WTC11 (cell line): ENCODE measurements at regions not wholly inside any gene's neighbourhood (a gene's known extent, or its start where the extent isn't known, plus 50 kb on each side); places are given as distances from the start of the nearest gene placed in this dataset.

ENCODE experiments used
- ATAC-seq: fragments of 200-7000 bp; cut with Tn5 transposase; 2 replicates; pipeline ENCODE4 v1.10.0; 2021; ENCODE audit warnings: mild to moderate bottlenecking, moderate library complexity
- CTCF ChIA-PET: fragments of 300-600 bp; sonication (Branson Sonifier 250); formaldehyde crosslinking; loops from one replicate; lab custom pipeline; 2021; ENCODE audit warnings: antibody characterized with exemption; lab: Charles Lee
- POLR2A ChIA-PET: fragments of 350-600 bp; sonication (Branson Sonifier 250); formaldehyde crosslinking; loops from one replicate; lab custom pipeline; 2021; ENCODE audit warnings: antibody characterized with exemption; lab: Charles Lee
- DNase-seq: peaks from one replicate; pipeline ENCODE4 v3.0.0; 2021; ENCODE audit warnings: low spot score
- H3K27ac Mint-ChIP-seq: 2 replicates; pipeline ENCODE4 v1.8.0; 2021; ENCODE audit warnings: mixed read lengths
- H3K27me3 Mint-ChIP-seq: 2 replicates; pipeline ENCODE4 v1.8.0; 2021; ENCODE audit warnings: low read depth, mild to moderate bottlenecking, moderate library complexity, mixed read lengths
- H3K36me3 Mint-ChIP-seq: 2 replicates; pipeline ENCODE4 v1.8.0; 2021; ENCODE audit warnings: mixed read lengths
- H3K4me1 Mint-ChIP-seq: 2 replicates; pipeline ENCODE4 v1.8.0; 2022; ENCODE audit warnings: mixed read lengths
- H3K4me3 Mint-ChIP-seq: 2 replicates; pipeline ENCODE4 v1.8.0; 2021; ENCODE audit warnings: mild to moderate bottlenecking, moderate library complexity, mixed read lengths
- H3K9me3 Mint-ChIP-seq: 2 replicates; pipeline ENCODE4 v1.8.0; 2021; ENCODE audit warnings: mixed read lengths
- AR ChIP-seq: fragments of 250-450 bp; sonication (Bioruptor Pico); IDR thresholded peaks from 2 replicates; pipeline ENCODE4 v1.9.0; 2021; ENCODE audit warnings: mild to moderate bottlenecking
- ATF1 ChIP-seq: sonication (generic); formaldehyde crosslinking; IDR thresholded peaks from 2 replicates; pipeline ENCODE4 v1.8.1; 2023; ENCODE audit warnings: mild to moderate bottlenecking, moderate library complexity, missing genetic modification reagents
- CBFB ChIP-seq: sonication (generic); formaldehyde crosslinking; IDR thresholded peaks from 2 replicates; pipeline ENCODE4 v1.8.1; 2022; ENCODE audit warnings: mild to moderate bottlenecking, low read depth, missing genetic modification reagents
- ESRRA ChIP-seq: sonication (generic); formaldehyde crosslinking; IDR thresholded peaks from 2 replicates; pipeline ENCODE4 v1.8.1; 2022; ENCODE audit warnings: mild to moderate bottlenecking, missing genetic modification reagents, borderline replicate concordance
- FOXK1 ChIP-seq: sonication (generic); formaldehyde crosslinking; IDR thresholded peaks from 2 replicates; pipeline ENCODE4 v1.8.0; 2022; ENCODE audit warnings: mild to moderate bottlenecking, moderate library complexity, missing genetic modification reagents
- FOXP4 ChIP-seq: sonication (generic); formaldehyde crosslinking; IDR thresholded peaks from 2 replicates; pipeline ENCODE4 v1.8.0; 2022; ENCODE audit warnings: mild to moderate bottlenecking, missing genetic modification reagents
- GTF2I ChIP-seq: fragments of 250-450 bp; sonication (Bioruptor Pico); conservative IDR thresholded peaks from 2 replicates; pipeline ENCODE4 v1.4.0; 2021; ENCODE audit warnings: mild to moderate bottlenecking
- NFYB ChIP-seq: sonication (generic); formaldehyde crosslinking; conservative IDR thresholded peaks from 2 replicates; pipeline ENCODE4 v1.8.0; 2022; ENCODE audit warnings: low read depth, missing genetic modification reagents
- NR2C2 ChIP-seq: sonication (generic); formaldehyde crosslinking; IDR thresholded peaks from 2 replicates; pipeline ENCODE4 v1.8.0; 2022; ENCODE audit warnings: mild to moderate bottlenecking, missing genetic modification reagents
- TCF7 ChIP-seq: sonication (generic); formaldehyde crosslinking; IDR thresholded peaks from 2 replicates; pipeline ENCODE4 v1.8.0; 2022; ENCODE audit warnings: mild to moderate bottlenecking, low read depth, missing genetic modification reagents, moderate library complexity
- ZNF121 ChIP-seq: sonication (generic); formaldehyde crosslinking; IDR thresholded peaks from 2 replicates; pipeline ENCODE4 v1.8.0; 2023; ENCODE audit warnings: missing genetic modification reagents
- ZNF138 ChIP-seq: sonication (generic); formaldehyde crosslinking; conservative IDR thresholded peaks from 2 replicates; pipeline ENCODE4 v1.8.1; 2022; ENCODE audit warnings: mild to moderate bottlenecking, moderate library complexity, missing genetic modification reagents
- ZNF423 ChIP-seq: fragments of 250-450 bp; sonication (Bioruptor Pico); IDR thresholded peaks from 2 replicates; pipeline ENCODE4 v2.1.2; 2022; ENCODE audit warnings: mild to moderate bottlenecking, moderate library complexity
- TF ChIP-seq, protein P1 (sequence below): sonication (generic); formaldehyde crosslinking; IDR thresholded peaks from 2 replicates; pipeline ENCODE4 v1.8.0; 2022; ENCODE audit warnings: mild to moderate bottlenecking, missing genetic modification reagents
- TF ChIP-seq, protein P2 (sequence below): sonication (generic); formaldehyde crosslinking; conservative IDR thresholded peaks from 2 replicates; pipeline ENCODE4 v1.8.1; 2023; ENCODE audit warnings: mild to moderate bottlenecking, low read depth, missing genetic modification reagents, moderate library complexity
- TF ChIP-seq, protein P3 (sequence below): fragments of 250-450 bp; sonication (Bioruptor Pico); IDR thresholded peaks from 2 replicates; pipeline ENCODE4 v1.8.0; 2021; ENCODE audit warnings: mild to moderate bottlenecking

DNA sequence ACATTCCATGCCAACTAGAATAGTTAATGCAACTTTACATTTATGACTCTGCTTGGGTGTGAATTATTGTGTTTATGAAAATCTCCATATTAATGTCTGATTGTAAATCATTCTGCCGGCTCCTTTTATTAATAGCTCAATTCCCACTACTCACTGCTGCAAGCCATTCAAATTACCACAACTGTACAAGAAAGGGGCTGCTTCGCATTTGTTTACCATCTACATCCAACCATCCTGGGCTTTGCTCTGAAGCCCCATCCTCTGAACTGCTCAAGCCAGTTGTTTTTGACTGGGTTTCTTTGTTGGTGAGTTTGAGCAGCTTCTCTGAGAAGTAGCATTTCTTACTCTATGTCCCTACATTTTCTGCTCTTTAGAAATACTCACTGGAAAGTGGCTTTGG is 451.6 kb upstream of the CADM1 start:
- Mint-ChIP-seq H3K9me3 (peaks cover 11% of the 10 kb centered on the region), H3K4me1 (peaks cover 20% of the 10 kb centered on the region), H3K4me3 (no peak overlapping the region), H3K27me3 (no peaks in the 10 kb centered on the region; the same call in none of the 2 replicates), H3K36me3 (peaks cover 4% of the 10 kb centered on the region), H3K27ac (no peak overlapping the region)
- ATAC-seq (no peak), DNase-seq (no peak)
- TF ChIP-seq NR2C2 (CRISPR knock-in tag): no peak
- TF ChIP-seq AR (CRISPR knock-in tag): no peak
- no peak for TF ChIP-seq ESRRA
- TF ChIP-seq ZNF121 (CRISPR knock-in tag): no peak
- TF ChIP-seq, protein P1, sequence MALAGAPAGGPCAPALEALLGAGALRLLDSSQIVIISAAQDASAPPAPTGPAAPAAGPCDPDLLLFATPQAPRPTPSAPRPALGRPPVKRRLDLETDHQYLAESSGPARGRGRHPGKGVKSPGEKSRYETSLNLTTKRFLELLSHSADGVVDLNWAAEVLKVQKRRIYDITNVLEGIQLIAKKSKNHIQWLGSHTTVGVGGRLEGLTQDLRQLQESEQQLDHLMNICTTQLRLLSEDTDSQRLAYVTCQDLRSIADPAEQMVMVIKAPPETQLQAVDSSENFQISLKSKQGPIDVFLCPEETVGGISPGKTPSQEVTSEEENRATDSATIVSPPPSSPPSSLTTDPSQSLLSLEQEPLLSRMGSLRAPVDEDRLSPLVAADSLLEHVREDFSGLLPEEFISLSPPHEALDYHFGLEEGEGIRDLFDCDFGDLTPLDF (CRISPR knock-in tag): no peak
- no peak for TF ChIP-seq CBFB (CRISPR knock-in tag)
- no peak for TF ChIP-seq GTF2I (CRISPR knock-in tag)
- no peak for TF ChIP-seq FOXP4
- TF ChIP-seq NFYB (CRISPR knock-in tag): no peak
- TF ChIP-seq ATF1 (CRISPR knock-in tag): no peak
- TF ChIP-seq TCF7 (CRISPR knock-in tag): no peak
- ChIA-PET POLR2A (no interaction called here), CTCF (no interaction called here)

DNA sequence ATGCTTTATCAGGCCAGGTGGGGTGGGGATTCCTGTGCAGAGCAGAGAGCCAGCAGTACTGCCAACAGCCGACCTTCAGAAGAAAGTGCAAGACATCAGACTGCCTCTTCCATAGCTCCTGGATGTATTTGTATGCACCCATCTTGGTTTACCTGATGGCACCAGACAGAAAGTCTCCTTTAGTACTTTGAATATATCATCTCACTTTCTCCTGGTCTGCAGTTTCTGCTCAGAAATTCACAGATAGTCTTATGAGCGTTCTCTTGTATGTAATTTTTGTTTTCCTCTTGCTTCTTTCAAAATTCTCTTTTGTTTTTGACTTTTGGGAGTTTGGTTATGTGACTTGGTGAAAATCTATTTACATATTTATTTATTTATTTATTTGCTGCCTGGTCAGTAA is 446.4 kb upstream of the CADM1 start:
- H3K27me3 Mint-ChIP-seq: peaks cover 12% of the 10 kb centered on the region
- ChIA-PET POLR2A (no interaction called here), CTCF (no interaction called here)
- no peaks in the 10 kb centered on the region for H3K4me1 Mint-ChIP-seq
- peaks cover 27% of the 10 kb centered on the region for H3K9me3 Mint-ChIP-seq
- ATAC-seq: no peak
- DNase-seq: no peak
- peaks cover 7% of the 10 kb centered on the region for H3K36me3 Mint-ChIP-seq
- no peak overlapping the region for H3K27ac Mint-ChIP-seq
- no peak overlapping the region for H3K4me3 Mint-ChIP-seq
- no peak for TF ChIP-seq AR (CRISPR knock-in tag)
- no peak for TF ChIP-seq FOXK1
- TF ChIP-seq, protein P2, sequence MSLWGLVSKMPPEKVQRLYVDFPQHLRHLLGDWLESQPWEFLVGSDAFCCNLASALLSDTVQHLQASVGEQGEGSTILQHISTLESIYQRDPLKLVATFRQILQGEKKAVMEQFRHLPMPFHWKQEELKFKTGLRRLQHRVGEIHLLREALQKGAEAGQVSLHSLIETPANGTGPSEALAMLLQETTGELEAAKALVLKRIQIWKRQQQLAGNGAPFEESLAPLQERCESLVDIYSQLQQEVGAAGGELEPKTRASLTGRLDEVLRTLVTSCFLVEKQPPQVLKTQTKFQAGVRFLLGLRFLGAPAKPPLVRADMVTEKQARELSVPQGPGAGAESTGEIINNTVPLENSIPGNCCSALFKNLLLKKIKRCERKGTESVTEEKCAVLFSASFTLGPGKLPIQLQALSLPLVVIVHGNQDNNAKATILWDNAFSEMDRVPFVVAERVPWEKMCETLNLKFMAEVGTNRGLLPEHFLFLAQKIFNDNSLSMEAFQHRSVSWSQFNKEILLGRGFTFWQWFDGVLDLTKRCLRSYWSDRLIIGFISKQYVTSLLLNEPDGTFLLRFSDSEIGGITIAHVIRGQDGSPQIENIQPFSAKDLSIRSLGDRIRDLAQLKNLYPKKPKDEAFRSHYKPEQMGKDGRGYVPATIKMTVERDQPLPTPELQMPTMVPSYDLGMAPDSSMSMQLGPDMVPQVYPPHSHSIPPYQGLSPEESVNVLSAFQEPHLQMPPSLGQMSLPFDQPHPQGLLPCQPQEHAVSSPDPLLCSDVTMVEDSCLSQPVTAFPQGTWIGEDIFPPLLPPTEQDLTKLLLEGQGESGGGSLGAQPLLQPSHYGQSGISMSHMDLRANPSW (CRISPR knock-in tag): no peak
- no peak for TF ChIP-seq ZNF423
- TF ChIP-seq, protein P3, sequence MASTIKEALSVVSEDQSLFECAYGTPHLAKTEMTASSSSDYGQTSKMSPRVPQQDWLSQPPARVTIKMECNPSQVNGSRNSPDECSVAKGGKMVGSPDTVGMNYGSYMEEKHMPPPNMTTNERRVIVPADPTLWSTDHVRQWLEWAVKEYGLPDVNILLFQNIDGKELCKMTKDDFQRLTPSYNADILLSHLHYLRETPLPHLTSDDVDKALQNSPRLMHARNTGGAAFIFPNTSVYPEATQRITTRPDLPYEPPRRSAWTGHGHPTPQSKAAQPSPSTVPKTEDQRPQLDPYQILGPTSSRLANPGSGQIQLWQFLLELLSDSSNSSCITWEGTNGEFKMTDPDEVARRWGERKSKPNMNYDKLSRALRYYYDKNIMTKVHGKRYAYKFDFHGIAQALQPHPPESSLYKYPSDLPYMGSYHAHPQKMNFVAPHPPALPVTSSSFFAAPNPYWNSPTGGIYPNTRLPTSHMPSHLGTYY (CRISPR knock-in tag): no peak
- TF ChIP-seq ZNF138: no peak
- TF ChIP-seq, all 79 proteins: peak for 0
